Right cardiac atrium (tissue), 5 donors: ENCODE measurements at regions not wholly inside any gene's neighbourhood (a gene's known extent, or its start where the extent isn't known, plus 50 kb on each side); places are given as distances from the start of the nearest gene placed in this dataset.

ENCODE experiments used
- ATAC-seq, 2 donors: fragments of 200-7000 bp; cut with Tn5 transposase; one replicate each; pipeline versions ENCODE4 v1.8.0 to v1.9.1; 2020; ENCODE audit warnings: moderate library complexity in 2 of 2, mild to moderate bottlenecking in 1 of 2
- DNase-seq, 3 donors: peaks; one replicate each; pipeline ENCODE4 v3.0.0-alpha.2; 2020
- H3K27ac ChIP-seq: one replicate; pipeline ENCODE4 v1.5.1; 2013; ENCODE audit warnings: mild to moderate bottlenecking, low read length, control low read depth, moderate library complexity
- H3K27me3 ChIP-seq: one replicate; pipeline ENCODE4 v1.6.1; 2013; ENCODE audit not compliant: control insufficient read depth, insufficient read depth
- H3K4me1 ChIP-seq: one replicate; pipeline ENCODE4 v1.6.1; 2013; ENCODE audit warnings: low read length; ENCODE audit not compliant: control insufficient read depth, insufficient read depth
- H3K4me3 ChIP-seq: one replicate; pipeline ENCODE4 v1.5.1; 2013; ENCODE audit warnings: low read length, control low read depth
- H3K9me3 ChIP-seq: one replicate; pipeline ENCODE4 v1.6.1; 2013; ENCODE audit warnings: low read length; ENCODE audit not compliant: control insufficient read depth
- WGBS: extraction: QIAGEN DNeasy Blood & Tissue Kit; methylation state at CpG from one replicate; pipeline ENCODE4 v1.1.7; 2013; 5-methylcytosine and 5-hydroxymethylcytosine counted together
- intact Hi-C, 4 donors: fragments of 100-400 bp; cut with DNase I; formaldehyde crosslinking; loops; one replicate each; pipeline versions ENCODE4 v1.11.0 to v1.14.0; 2022 to 2023
- donor health status: healthy with polysubstance abuse.
- donor health status: DM: no; HTN: yes; CAD: no.
- donor health status: DM: no; HTN: no; CAD: no.
- donor health status: DM: no; HTN: yes; CAD: no; lungs with severe emphysema.
- donor health status: DM: yes; HTN: yes; CAD: no.

- intact Hi-C loops, result no loop called here
- WGBS, result 74% methylated on average over 1 of the region's 1 CpG
- Histone ChIP-seq H3K27ac (no peak overlapping the region), H3K27me3 (no peaks in the 10 kb centered on the region), H3K4me3 (no peak overlapping the region), H3K4me1 (no peaks in the 10 kb centered on the region), H3K9me3 (no peaks in the 10 kb centered on the region)
- DNase-seq (no peak), ATAC-seq (no peak)
Measured at GRCh38 chr18:4817665-4818064, 362.6 kb upstream of the DLGAP1 start.

- Histone ChIP-seq H3K9me3 (no peaks in the 10 kb centered on the region), H3K27me3 (no peaks in the 10 kb centered on the region), H3K4me1 (no peaks in the 10 kb centered on the region), H3K27ac (no peak overlapping the region), H3K4me3 (no peak overlapping the region)
- WGBS, result 77% methylated on average over 2 of the region's 2 CpGs
- ATAC-seq (no peak), DNase-seq (no peak)
- intact Hi-C loops, result no loop called here
Measured at GRCh38 chr18:4813708-4814107, 358.6 kb upstream of the DLGAP1 start.

- H3K27ac ChIP-seq, result no peak overlapping the region
- intact Hi-C loops, result no loop called here
- H3K4me1 ChIP-seq, result no peaks in the 10 kb centered on the region
- H3K4me3 ChIP-seq, result no peak overlapping the region
- ATAC-seq (no peak), DNase-seq (no peak)
- no peaks in the 10 kb centered on the region for H3K9me3 ChIP-seq
- no peaks in the 10 kb centered on the region for H3K27me3 ChIP-seq
- WGBS, result 92% methylated on average over 3 of the region's 3 CpGs
Measured at GRCh38 chr18:4808891-4809290, 353.8 kb upstream of the DLGAP1 start.

GRCh38 chr18:4807604-4808293 is 352.6 kb upstream of the DLGAP1 start:
- H3K4me1 ChIP-seq, result no peaks in the 10 kb centered on the region
- H3K4me3 ChIP-seq, result no peak overlapping the region
- 66% methylated on average over 18 of the region's 18 CpGs for WGBS
- H3K27me3 ChIP-seq, result no peaks in the 10 kb centered on the region
- DNase-seq, result no peak
- no peak for ATAC-seq
- intact Hi-C loops, result no loop called here
- H3K27ac ChIP-seq, result no peak overlapping the region
- H3K9me3 ChIP-seq, result no peaks in the 10 kb centered on the region

- no peak for DNase-seq
- Histone ChIP-seq H3K4me3 (no peak overlapping the region), H3K9me3 (no peaks in the 10 kb centered on the region), H3K4me1 (no peaks in the 10 kb centered on the region), H3K27me3 (no peaks in the 10 kb centered on the region), H3K27ac (no peak overlapping the region)
- no peak for ATAC-seq
- intact Hi-C loops, result no loop called here
- WGBS, result 58% methylated on average over 1 of the region's 1 CpG
Measured at GRCh38 chr18:4806331-4806730, 351.2 kb upstream of the DLGAP1 start.

- Histone ChIP-seq H3K4me1 (no peaks in the 10 kb centered on the region), H3K9me3 (no peaks in the 10 kb centered on the region), H3K27ac (no peak overlapping the region), H3K27me3 (no peaks in the 10 kb centered on the region), H3K4me3 (no peak overlapping the region)
- WGBS, result 69% methylated on average over 2 of the region's 2 CpGs
- DNase-seq (no peak), ATAC-seq (no peak)
- intact Hi-C loops, result no loop called here
Measured at GRCh38 chr18:4802296-4802695, 347.2 kb upstream of the DLGAP1 start.

- DNase-seq (no peak), ATAC-seq (no peak)
- Histone ChIP-seq H3K9me3 (no peaks in the 10 kb centered on the region), H3K4me1 (no peaks in the 10 kb centered on the region), H3K4me3 (no peak overlapping the region), H3K27ac (no peak overlapping the region), H3K27me3 (no peaks in the 10 kb centered on the region)
- 93% methylated on average over 2 of the region's 2 CpGs for WGBS
- intact Hi-C loops, result no loop called here
Measured at GRCh38 chr18:4801151-4801550, 346.0 kb upstream of the DLGAP1 start.

GRCh38 chr18:4797002-4797685 is 342.0 kb upstream of the DLGAP1 start:
- ATAC-seq, result no peak
- 53% methylated on average over 3 of the region's 3 CpGs for WGBS
- Histone ChIP-seq H3K27me3 (no peaks in the 10 kb centered on the region), H3K27ac (no peak overlapping the region), H3K9me3 (no peaks in the 10 kb centered on the region), H3K4me3 (no peak overlapping the region), H3K4me1 (no peaks in the 10 kb centered on the region)
- intact Hi-C loops, result no loop called here
- DNase-seq, result no peak

GRCh38 chr18:4789506-4789905 is 334.4 kb upstream of the DLGAP1 start:
- DNase-seq, result no peak
- intact Hi-C loops, result no loop called here
- H3K4me1 ChIP-seq, result no peaks in the 10 kb centered on the region
- no peak overlapping the region for H3K27ac ChIP-seq
- ATAC-seq, result no peak
- H3K4me3 ChIP-seq, result no peak overlapping the region
- 94% methylated on average over 1 of the region's 1 CpG for WGBS
- H3K27me3 ChIP-seq, result no peaks in the 10 kb centered on the region
- no peaks in the 10 kb centered on the region for H3K9me3 ChIP-seq

GRCh38 chr18:4781873-4782272 is 326.8 kb upstream of the DLGAP1 start:
- no peak overlapping the region for H3K27ac ChIP-seq
- WGBS, result 44% methylated on average over 1 of the region's 1 CpG
- no peak overlapping the region for H3K4me3 ChIP-seq
- no peaks in the 10 kb centered on the region for H3K9me3 ChIP-seq
- H3K4me1 ChIP-seq, result no peaks in the 10 kb centered on the region
- H3K27me3 ChIP-seq, result no peaks in the 10 kb centered on the region
- no peak for DNase-seq
- intact Hi-C loops, result no loop called here
- no peak for ATAC-seq

GRCh38 chr18:4765401-4765800 is 310.3 kb upstream of the DLGAP1 start:
- WGBS, result 76% methylated on average over 3 of the region's 3 CpGs

More at GRCh38 chr18:4765401-4765800, 310.3 kb upstream of the DLGAP1 start:
- intact Hi-C loops, result no loop called here
- H3K4me1 ChIP-seq, result no peaks in the 10 kb centered on the region
- H3K9me3 ChIP-seq, result no peaks in the 10 kb centered on the region
- H3K27me3 ChIP-seq, result no peaks in the 10 kb centered on the region
- no peak overlapping the region for H3K27ac ChIP-seq
- no peak overlapping the region for H3K4me3 ChIP-seq
- DNase-seq (no peak), ATAC-seq (no peak)
